ENCODE measurements at regions not wholly inside any gene's neighbourhood (a gene's known extent, or its start where the extent isn't known, plus 50 kb on each side); places are given as distances from the start of the nearest gene placed in this dataset.

- H3K4me3 ChIP-seq (replicated peaks; ENCODE audit: low read depth, low read length): no peak overlapping the region
- no peak for DNase-seq (ENCODE audit: extremely low read depth, insufficient read length)
- no peak for TF ChIP-seq CTCF (IDR thresholded peaks at IDR 0.05; ENCODE audit: insufficient read depth, low read length, poor library complexity, severe bottlenecking)
- H3K36me3 ChIP-seq (ENCODE audit: control insufficient read depth, insufficient read depth, low read length): no peaks in the 10 kb centered on the region
- no peaks in the 10 kb centered on the region for H3K27me3 ChIP-seq (replicated peaks; ENCODE audit: control insufficient read depth, insufficient read depth, low read length)
Observed at GRCh38 chr4:149166876-149167275, 648.8 kb downstream of the IQCM start.

DNA sequence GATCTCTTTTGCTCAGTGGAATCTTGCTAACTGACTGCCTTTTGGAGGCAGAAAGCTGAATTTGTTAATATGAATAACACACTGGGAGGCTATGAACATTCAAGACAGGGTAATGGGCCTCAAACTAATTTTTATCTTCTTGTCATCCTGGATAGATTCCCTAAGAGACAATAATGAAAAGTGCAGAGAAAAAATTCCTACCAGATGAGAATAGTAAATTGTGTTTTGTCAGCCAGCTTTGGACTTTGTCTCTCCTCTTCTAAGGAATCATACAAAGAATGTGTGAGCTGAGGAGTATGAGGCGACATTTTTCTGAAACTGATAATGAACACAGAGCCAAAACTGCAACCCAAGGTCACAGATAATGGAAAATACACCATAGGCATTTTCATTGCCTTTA, 649.3 kb downstream of the IQCM start:
- no peaks in the 10 kb centered on the region for H3K27me3 ChIP-seq (replicated peaks; ENCODE audit: control insufficient read depth, insufficient read depth, low read length)
- H3K36me3 ChIP-seq (ENCODE audit: control insufficient read depth, insufficient read depth, low read length): no peaks in the 10 kb centered on the region
- DNase-seq (ENCODE audit: extremely low read depth, insufficient read length): no peak
- no peak for TF ChIP-seq CTCF (IDR thresholded peaks at IDR 0.05; ENCODE audit: insufficient read depth, low read length, poor library complexity, severe bottlenecking)
- no peak overlapping the region for H3K4me3 ChIP-seq (replicated peaks; ENCODE audit: low read depth, low read length)

DNA sequence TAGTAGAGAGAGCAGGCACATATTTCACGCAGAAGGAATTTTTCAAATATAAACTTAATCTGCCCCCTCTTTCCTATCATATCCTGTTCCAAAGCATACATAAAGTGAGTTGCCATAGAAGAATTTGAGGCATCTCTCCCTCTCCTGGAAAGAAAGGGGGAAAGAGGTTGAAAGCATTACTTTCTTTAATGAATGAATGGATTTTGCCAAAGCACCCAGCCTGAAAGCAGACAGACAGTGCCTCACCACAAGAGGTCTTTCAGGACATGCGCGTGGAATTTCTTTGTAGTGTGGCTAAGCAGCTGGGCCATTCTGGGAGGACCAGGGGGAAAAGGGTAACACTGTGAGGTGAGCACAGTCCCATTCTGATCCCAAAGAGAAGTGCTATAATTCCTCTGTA, 651.4 kb downstream of the IQCM start:
- no peaks in the 10 kb centered on the region for H3K27me3 ChIP-seq (replicated peaks; ENCODE audit: control insufficient read depth, insufficient read depth, low read length)
- DNase-seq (ENCODE audit: extremely low read depth, insufficient read length): no peak
- no peak overlapping the region for H3K4me3 ChIP-seq (replicated peaks; ENCODE audit: low read depth, low read length)
- no peak for TF ChIP-seq CTCF (IDR thresholded peaks at IDR 0.05; ENCODE audit: insufficient read depth, low read length, poor library complexity, severe bottlenecking)
- H3K36me3 ChIP-seq (ENCODE audit: control insufficient read depth, insufficient read depth, low read length): no peaks in the 10 kb centered on the region

GRCh38 chr4:149161247-149161646, 654.4 kb downstream of the IQCM start:
- H3K27me3 ChIP-seq (replicated peaks; ENCODE audit: control insufficient read depth, insufficient read depth, low read length): no peaks in the 10 kb centered on the region
- no peak overlapping the region for H3K4me3 ChIP-seq (replicated peaks; ENCODE audit: low read depth, low read length)
- no peak for TF ChIP-seq CTCF (IDR thresholded peaks at IDR 0.05; ENCODE audit: insufficient read depth, low read length, poor library complexity, severe bottlenecking)
- H3K36me3 ChIP-seq (ENCODE audit: control insufficient read depth, insufficient read depth, low read length): no peaks in the 10 kb centered on the region
- DNase-seq (ENCODE audit: extremely low read depth, insufficient read length): no peak

DNA sequence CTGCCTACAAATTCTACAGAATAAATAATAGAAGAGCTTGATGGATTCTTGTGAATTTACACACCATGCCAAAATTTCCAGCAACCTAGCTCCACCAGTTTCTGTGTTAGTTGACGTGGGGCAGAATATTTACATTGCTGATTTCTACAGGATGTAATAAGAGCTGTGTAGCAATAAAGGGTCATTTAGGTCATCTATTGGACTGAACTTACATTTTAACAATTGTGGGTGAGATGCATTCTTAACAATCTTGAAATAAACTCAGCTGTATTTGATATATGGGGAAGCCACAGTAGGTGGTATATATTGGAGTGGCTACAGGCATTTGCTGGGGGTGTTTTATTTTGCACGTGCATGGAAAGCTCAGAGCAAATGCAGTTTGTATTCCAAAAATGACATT, 655.3 kb downstream of the IQCM start:
- no peak for DNase-seq (ENCODE audit: extremely low read depth, insufficient read length)
- no peak for TF ChIP-seq CTCF (IDR thresholded peaks at IDR 0.05; ENCODE audit: insufficient read depth, low read length, poor library complexity, severe bottlenecking)
- Histone ChIP-seq H3K36me3 (ENCODE audit: control insufficient read depth, insufficient read depth, low read length) (no peaks in the 10 kb centered on the region), H3K4me3 (replicated peaks; ENCODE audit: low read depth, low read length) (no peak overlapping the region), H3K27me3 (replicated peaks; ENCODE audit: control insufficient read depth, insufficient read depth, low read length) (no peaks in the 10 kb centered on the region)

- no peak overlapping the region for H3K4me3 ChIP-seq (replicated peaks; ENCODE audit: low read depth, low read length)
- H3K36me3 ChIP-seq (ENCODE audit: control insufficient read depth, insufficient read depth, low read length): no peaks in the 10 kb centered on the region
- DNase-seq (ENCODE audit: extremely low read depth, insufficient read length): no peak
- H3K27me3 ChIP-seq (replicated peaks; ENCODE audit: control insufficient read depth, insufficient read depth, low read length): no peaks in the 10 kb centered on the region
- no peak for TF ChIP-seq CTCF (IDR thresholded peaks at IDR 0.05; ENCODE audit: insufficient read depth, low read length, poor library complexity, severe bottlenecking)
Observed at GRCh38 chr4:149158817-149159216, 656.8 kb downstream of the IQCM start.
